MV-4-11 (cell line): ENCODE measurements at regions not wholly inside any gene's neighbourhood (a gene's known extent, or its start where the extent isn't known, plus 50 kb on each side); places are given as distances from the start of the nearest gene placed in this dataset.

ENCODE experiments used
- DNase-seq: peaks from one replicate; lab custom pipeline; 2025; lab: John Stamatoyannopoulos, UW

GRCh38 chr3:102599819-102600576, 165.2 kb downstream of the ZPLD1 start:
- no peak for DNase-seq

DNA sequence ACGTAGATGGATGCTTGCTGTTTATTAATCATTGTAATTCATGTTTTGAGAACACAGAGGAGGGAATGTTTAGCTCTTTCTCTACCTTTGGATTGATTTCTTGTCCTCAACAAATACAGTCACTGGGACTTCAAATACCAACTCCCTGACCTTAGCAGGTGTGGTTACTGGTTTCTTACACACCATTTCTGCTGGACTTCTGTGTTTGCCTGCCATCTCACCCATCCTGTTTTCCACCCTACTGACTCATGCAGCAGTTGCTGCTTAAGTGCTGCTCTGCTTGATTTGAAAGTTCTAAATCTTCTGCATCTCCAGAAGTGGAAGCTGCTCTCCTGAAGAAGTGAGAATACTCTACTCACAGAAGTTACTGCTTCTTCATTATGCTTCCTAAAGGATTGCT, 170.3 kb downstream of the ZPLD1 start:
- DNase-seq: no peak

DNA sequence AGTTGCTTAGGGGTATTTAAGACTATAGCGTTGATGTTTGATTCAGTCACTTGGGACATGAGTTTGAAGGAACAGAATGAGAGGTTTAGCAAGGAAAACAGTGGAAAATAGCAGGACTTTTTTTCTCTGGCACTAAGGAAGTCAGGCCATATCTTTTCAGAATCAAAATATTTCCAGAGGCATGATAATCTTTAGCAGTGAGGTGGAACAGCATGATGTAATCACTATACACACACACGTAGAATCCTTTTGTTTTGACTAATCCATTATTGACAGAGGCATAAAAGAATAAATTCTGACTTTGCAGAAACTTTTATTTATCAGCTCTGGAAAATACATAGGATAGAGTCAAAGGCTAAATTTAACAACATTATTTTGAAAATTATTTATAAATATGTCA, 174.1 kb downstream of the ZPLD1 start:
- DNase-seq: no peak

- no peak for DNase-seq
These were observed 179.3 kb downstream of the ZPLD1 start for GRCh38 chr3:102614021-102614569.

- DNase-seq: no peak
These were observed 179.8 kb downstream of the ZPLD1 start for GRCh38 chr3:102614585-102614984.

- DNase-seq: no peak
These were observed 182.6 kb downstream of the ZPLD1 start for GRCh38 chr3:102617381-102617780.

DNA sequence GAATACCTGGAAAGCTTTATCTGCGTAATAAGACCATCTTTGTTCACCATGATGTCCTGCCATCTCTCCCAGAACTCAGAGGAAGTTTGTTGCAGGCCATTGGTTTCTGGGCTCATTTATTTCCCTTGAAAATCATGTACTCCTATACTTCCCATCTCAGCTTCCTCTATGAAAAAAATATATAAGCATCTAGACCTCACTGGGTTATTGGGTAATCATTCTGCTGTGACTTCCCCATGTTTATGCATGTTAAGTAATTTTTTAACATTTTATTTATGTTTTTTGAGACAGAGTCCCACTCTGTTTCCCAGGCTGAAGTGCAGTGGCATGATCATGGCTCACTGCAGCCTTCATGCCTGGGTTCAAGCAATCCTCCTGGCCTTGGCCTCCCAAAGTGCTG, 184.5 kb downstream of the ZPLD1 start:
- DNase-seq: peak; percentile 71

DNA sequence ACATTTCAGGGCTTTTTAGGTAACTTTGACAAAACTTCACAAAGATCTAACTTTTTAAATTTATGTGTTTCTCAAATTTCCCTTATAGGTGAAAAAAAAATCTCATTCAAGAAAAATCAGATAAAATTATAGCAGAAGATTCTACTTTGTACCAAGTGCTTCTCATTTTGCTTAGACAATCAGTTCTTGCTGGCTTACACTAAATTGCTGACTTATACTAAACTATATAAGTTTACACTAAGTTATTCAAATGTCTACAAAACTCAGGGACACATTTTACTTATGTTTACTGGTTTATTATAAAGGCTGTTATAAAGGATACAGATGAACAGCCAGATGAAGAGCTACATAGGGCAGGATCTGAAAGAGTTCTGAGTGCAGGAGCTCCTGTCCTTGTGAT, 195.1 kb downstream of the ZPLD1 start:
- no peak for DNase-seq

- DNase-seq: no peak
These were observed 195.7 kb downstream of the ZPLD1 start for GRCh38 chr3:102630531-102630930.

GRCh38 chr3:102643546-102643945, 208.7 kb downstream of the ZPLD1 start:
- DNase-seq: no peak

GRCh38 chr3:102646557-102646956, 211.7 kb downstream of the ZPLD1 start:
- no peak for DNase-seq

GRCh38 chr3:102660653-102661052, 225.8 kb downstream of the ZPLD1 start:
- DNase-seq: no peak

GRCh38 chr3:102661707-102662497, 227.1 kb downstream of the ZPLD1 start:
- no peak for DNase-seq

- DNase-seq: no peak
These were observed 227.6 kb downstream of the ZPLD1 start for GRCh38 chr3:102662498-102662772.

- DNase-seq: no peak
These were observed 229.3 kb downstream of the ZPLD1 start for GRCh38 chr3:102664126-102664525.

- no peak for DNase-seq
These were observed 230.4 kb downstream of the ZPLD1 start for GRCh38 chr3:102665183-102665582.

GRCh38 chr3:102668247-102668646, 233.4 kb downstream of the ZPLD1 start:
- DNase-seq: no peak

DNA sequence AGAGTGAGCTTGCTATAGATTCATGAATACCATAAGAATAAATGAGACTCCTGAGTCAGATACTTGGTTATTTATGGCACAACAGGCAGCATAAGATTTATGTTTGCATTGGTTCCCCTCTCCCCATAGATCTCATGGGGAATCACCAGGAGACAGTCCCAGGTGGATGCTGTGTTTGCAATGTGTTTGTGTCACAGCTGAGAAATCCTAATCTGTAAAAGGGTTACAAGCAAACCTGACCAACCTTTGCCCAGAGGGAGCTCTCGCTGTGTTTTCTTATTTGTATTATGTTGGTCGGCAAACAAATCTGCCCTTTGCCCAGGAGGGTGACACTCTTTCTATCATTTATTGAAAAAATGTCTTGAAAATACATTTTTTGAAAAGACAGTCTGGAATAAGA, 236.2 kb downstream of the ZPLD1 start:
- no peak for DNase-seq

DNA sequence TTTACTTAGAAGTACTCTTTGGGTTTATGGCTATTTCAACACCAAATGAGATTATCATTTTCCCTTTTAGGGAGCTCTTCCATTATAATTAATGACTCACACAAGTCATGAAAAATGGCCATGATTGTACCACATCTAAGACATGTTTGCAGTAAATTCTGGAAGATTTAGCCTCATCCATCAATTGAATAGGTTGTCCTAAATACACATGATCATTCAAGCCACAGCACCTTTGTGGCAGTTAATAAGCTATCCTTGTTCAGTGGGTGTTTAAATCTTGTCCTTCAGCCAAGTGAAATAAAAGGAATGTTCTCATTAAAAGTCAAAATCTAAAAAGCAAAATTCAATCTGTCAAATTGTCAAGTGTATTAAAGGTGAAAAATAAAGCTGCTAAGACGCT, 237.5 kb downstream of the ZPLD1 start:
- DNase-seq: no peak

DNA sequence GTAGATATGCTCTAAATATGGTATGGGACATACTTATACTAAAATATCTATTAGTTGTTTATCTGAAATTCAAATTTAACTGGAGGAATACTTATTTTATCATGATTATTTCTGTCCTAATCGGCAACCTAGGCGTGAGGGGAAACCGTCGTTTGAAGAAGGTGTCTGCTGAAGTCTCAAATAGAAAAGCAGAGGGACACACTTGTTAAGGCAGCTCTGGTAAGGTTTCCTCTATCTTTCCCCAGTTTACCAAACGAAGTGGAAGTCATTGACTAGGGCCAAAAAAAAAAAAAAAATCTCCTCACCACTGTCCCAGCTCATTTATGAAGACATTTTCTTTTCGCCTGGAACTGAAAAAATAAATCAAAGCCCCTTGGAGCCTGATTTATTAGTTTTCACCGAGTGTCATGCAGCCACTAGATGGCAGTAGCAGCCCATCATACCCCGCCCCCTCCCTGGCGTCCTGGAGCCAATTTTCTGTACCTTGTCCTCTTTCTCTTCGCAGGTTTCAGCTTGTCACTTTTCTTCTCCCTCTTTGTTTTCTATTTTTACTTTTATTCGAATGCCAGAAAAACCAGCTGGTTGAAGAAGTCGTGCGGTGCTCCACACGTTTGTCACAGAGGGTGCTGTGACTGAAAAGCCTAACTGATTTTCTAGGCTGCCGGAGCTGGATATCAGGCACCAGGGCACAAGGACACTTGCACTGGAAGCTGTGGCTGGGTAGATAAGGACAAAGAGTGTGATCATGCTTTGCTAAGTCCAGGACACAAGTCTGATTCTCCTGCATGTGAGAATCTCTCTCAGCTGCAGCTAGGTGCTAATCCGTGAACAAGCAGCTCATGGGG, 238.7 kb downstream of the ZPLD1 start:
- peak; percentile 32 for DNase-seq

DNA sequence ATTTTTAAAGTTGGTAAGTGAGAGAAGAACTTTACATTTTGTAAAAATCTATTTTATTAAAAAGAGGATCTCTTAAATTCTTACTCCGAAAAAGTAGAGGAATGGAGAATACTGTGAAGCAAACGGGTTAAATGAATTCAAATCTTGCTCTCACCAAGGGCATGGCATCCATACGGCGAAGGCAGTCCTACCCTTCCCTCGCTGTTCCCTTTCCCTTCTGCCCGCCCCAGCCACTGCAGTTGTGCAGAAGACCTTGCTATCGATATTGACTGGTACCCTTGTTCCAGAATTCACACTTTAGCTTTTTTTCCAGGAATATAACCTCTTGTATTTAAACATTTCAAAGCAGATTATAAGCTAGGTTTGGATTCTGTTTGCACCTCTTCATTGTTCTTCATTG, 239.5 kb downstream of the ZPLD1 start:
- no peak for DNase-seq

DNA sequence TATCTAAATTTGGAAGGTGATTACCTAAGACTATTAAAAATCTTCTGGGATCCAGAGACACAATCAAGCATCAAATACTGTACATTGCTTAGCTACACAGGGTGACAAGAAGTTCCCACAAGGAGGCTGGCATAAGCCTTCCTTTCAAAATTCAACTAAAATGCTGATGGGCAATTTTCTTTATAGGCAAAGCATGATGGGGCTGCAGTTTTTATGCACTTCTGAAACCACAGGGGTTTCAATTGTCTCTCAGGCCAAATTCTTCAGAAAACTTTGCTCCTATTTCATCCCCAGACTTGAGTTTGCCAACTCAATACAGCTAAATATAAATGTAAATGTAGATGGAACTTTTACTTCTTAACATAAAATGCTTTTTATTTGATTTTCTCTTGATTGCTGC, 241.6 kb downstream of the ZPLD1 start:
- no peak for DNase-seq

DNA sequence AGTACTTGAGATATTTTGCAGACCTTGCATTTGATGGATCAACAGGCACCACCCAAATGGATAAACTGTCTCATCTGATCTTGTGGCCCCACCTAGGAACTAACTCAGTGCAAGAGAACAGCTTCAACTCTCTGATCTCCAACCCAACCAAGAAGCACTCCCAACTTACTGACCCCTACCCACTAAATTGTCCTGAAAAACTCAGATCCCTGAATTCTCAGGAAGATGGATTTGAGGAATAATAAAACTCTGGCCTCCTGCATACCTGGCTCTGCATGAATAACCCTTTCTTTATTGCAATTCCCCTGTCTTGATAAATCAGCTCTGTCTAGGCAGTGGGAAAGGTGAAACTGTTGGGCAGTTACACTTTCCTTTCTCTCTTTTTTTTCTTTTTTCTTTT, 247.9 kb downstream of the ZPLD1 start:
- DNase-seq: no peak
